ENCODE measurements at regions not wholly inside any gene's neighbourhood (a gene's known extent, or its start where the extent isn't known, plus 50 kb on each side); places are given as distances from the start of the nearest gene placed in this dataset.
A peak's percentile ranks its signal among the peaks of the same experiment; 100 is the strongest.

DNA sequence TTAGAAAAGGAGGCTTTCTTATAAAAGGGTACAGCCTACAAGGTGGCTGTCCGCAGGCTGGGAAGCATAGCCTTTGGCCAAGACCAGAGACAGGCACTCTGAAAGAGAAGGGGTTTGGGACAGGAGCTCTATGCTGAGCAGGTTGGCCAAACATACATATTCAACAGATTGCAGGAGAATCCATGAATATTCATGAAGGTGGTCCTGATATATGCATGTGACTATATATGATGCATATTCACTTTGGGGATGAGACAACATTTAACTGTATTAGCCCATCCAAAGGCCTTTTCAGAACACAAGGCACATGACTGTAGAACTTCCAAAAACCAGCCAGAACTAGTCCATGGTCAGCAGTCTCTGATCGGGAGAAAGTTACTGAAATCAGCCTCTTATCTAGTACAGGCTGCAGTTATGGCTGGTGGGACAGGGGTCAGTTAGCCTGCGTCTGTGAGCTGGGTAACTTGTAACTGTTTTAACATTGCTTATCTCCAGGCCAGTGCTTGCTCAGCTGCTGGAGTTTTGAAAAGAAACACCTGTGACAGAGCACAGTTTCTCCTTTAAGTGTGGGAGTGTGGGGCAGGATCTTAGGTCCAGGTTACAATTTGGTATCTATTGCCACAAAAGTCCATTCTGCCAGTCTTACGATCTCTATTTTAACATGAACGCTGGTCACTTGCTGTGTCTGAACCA is 924.2 kb downstream of the UQCRFS1 start:
- Histone ChIP-seq H3K4me3 (no peak overlapping the region), H3K9me3 (peaks cover 16% of the 10 kb centered on the region; the same call in 2 of the 3 replicates), H3K4me2 (no peak overlapping the region), H3K27ac (no peak overlapping the region), H3K4me1 (no peaks in the 10 kb centered on the region)
- CTCF ChIA-PET: interaction anchor here (1.1 kb wide), 1 partner anchor 17 kb away, joined by 3 read pairs; no protein-coding TSS in a partner anchor
- POLR2A ChIA-PET: no interaction called here
- TF ChIP-seq, protein P1, sequence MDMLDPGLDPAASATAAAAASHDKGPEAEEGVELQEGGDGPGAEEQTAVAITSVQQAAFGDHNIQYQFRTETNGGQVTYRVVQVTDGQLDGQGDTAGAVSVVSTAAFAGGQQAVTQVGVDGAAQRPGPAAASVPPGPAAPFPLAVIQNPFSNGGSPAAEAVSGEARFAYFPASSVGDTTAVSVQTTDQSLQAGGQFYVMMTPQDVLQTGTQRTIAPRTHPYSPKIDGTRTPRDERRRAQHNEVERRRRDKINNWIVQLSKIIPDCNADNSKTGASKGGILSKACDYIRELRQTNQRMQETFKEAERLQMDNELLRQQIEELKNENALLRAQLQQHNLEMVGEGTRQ (IDR thresholded peaks at IDR 0.05): no peak
- TF ChIP-seq, protein P2, sequence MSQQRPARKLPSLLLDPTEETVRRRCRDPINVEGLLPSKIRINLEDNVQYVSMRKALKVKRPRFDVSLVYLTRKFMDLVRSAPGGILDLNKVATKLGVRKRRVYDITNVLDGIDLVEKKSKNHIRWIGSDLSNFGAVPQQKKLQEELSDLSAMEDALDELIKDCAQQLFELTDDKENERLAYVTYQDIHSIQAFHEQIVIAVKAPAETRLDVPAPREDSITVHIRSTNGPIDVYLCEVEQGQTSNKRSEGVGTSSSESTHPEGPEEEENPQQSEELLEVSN (IDR thresholded peaks at IDR 0.05; ENCODE audit: borderline replicate concordance, low read depth): no peak
- no peak for TF ChIP-seq MAZ (IDR thresholded peaks at IDR 0.05; ENCODE audit: borderline replicate concordance, low read depth, low read length)
- TF ChIP-seq, protein P3, sequence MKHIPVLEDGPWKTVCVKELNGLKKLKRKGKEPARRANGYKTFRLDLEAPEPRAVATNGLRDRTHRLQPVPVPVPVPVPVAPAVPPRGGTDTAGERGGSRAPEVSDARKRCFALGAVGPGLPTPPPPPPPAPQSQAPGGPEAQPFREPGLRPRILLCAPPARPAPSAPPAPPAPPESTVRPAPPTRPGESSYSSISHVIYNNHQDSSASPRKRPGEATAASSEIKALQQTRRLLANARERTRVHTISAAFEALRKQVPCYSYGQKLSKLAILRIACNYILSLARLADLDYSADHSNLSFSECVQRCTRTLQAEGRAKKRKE (CRISPR knock-in tag; IDR thresholded peaks at IDR 0.05; ENCODE audit: low read depth): no peak
- TF ChIP-seq, protein P4, sequence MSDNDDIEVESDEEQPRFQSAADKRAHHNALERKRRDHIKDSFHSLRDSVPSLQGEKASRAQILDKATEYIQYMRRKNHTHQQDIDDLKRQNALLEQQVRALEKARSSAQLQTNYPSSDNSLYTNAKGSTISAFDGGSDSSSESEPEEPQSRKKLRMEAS (IDR thresholded peaks at IDR 0.05): no peak
- no peak for TF ChIP-seq RCOR1 (IDR thresholded peaks at IDR 0.05; ENCODE audit: low read depth, low read length)
- TF ChIP-seq FOXS1 (CRISPR knock-in tag; IDR thresholded peaks at IDR 0.05): no peak
- TF ChIP-seq EHMT2 (IDR thresholded peaks at IDR 0.05; ENCODE audit: low read depth): no peak
- no peak for TF ChIP-seq RARB (CRISPR knock-in tag; IDR thresholded peaks at IDR 0.05)
- TF ChIP-seq POLR2A (IDR thresholded peaks at IDR 0.05; ENCODE audit: low read length): no peak
- TF ChIP-seq CHD2 (IDR thresholded peaks at IDR 0.05; ENCODE audit: low read length, partially characterized antibody): no peak
- TF ChIP-seq JUN (IDR thresholded peaks at IDR 0.05): no peak
- no peak for TF ChIP-seq HDAC2 (IDR thresholded peaks at IDR 0.05)
- TF ChIP-seq, protein P5, sequence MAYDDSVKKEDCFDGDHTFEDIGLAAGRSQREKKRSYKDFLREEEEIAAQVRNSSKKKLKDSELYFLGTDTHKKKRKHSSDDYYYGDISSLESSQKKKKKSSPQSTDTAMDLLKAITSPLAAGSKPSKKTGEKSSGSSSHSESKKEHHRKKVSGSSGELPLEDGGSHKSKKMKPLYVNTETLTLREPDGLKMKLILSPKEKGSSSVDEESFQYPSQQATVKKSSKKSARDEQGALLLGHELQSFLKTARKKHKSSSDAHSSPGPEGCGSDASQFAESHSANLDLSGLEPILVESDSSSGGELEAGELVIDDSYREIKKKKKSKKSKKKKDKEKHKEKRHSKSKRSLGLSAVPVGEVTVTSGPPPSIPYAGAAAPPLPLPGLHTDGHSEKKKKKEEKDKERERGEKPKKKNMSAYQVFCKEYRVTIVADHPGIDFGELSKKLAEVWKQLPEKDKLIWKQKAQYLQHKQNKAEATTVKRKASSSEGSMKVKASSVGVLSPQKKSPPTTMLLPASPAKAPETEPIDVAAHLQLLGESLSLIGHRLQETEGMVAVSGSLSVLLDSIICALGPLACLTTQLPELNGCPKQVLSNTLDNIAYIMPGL (CRISPR knock-in tag; IDR thresholded peaks at IDR 0.05; ENCODE audit: borderline replicate concordance): no peak
- TF ChIP-seq ZFP36 (IDR thresholded peaks at IDR 0.05; ENCODE audit: borderline replicate concordance, partially characterized antibody): no peak
- 10% methylated on average over 5 of the region's 5 CpGs for WGBS (ENCODE audit: missing lambda C conversion rate)
- ATAC-seq (no peak), DNase-seq (ENCODE audit: low read depth in 1 of 2, low spot score in 1 of 2) (no peak), FAIRE-seq (peak; percentile 39)

DNA sequence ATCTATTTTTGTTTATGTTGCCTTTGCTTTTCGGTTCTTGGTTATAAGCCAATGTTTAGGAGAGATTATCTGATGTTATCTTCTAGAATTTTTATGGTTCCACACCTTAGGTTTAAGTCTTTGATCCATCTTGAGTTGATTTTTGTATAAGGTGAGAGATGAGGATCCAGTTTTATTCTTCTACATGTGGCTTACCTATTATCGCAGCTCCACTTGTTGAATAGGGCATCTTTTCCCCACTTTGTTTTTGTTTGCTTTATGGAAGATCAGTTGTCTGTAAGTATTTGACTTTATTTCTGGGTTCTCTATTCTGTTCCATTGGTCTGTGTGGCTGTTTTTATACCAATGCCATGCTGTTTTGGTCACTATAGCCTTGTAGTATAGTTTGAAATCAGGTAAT is 927.0 kb downstream of the UQCRFS1 start:
- DNase-seq (ENCODE audit: low read depth in 1 of 2, low spot score in 1 of 2) (no peak), FAIRE-seq (peak; percentile 51), ATAC-seq (no peak)
- Histone ChIP-seq H3K9me3 (peaks cover 9% of the 10 kb centered on the region; the same call in 2 of the 3 replicates), H3K4me3 (no peak overlapping the region), H3K4me1 (no peaks in the 10 kb centered on the region), H3K27ac (no peak overlapping the region), H3K4me2 (no peak overlapping the region)
- CTCF ChIA-PET: no interaction called here
- TF ChIP-seq, protein P6, sequence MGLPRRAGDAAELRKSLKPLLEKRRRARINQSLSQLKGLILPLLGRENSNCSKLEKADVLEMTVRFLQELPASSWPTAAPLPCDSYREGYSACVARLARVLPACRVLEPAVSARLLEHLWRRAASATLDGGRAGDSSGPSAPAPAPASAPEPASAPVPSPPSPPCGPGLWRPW (IDR thresholded peaks at IDR 0.05): no peak
- WGBS (ENCODE audit: missing lambda C conversion rate): 18% methylated on average over 2 of the region's 2 CpGs
- POLR2A ChIA-PET: no interaction called here

DNA sequence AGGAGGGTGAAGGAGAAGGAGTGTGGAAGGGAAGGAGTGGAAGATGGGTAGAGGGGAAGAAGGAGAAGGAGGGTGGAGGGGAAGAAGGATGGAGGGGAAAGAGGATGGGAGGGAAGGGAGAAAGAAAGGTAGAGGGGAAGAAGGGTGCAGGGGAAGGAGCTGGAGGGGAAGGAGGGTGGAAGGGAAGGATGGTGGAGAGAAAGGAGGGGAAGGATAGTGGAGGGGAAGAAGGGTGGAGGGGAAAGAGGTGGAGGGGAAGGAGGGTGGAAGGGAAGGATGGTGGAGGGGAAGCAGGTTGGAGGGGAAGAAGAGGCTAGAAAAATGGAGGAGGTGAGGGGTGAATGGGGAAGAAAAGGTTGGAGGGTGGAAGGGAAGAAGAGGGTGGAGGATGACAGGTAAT is 927.9 kb downstream of the UQCRFS1 start:
- DNase-seq (ENCODE audit: low read depth in 1 of 2, low spot score in 1 of 2): no peak
- ChIA-PET CTCF (no interaction called here), POLR2A (no interaction called here)
- H3K4me2 ChIP-seq: no peak overlapping the region
- no peak for ATAC-seq
- H3K9me3 ChIP-seq: peaks cover 9% of the 10 kb centered on the region; the same call in 2 of the 3 replicates
- H3K27ac ChIP-seq: no peak overlapping the region
- FAIRE-seq: no peak
- no peaks in the 10 kb centered on the region for H3K4me1 ChIP-seq
- TF ChIP-seq RAD21 (conservative IDR thresholded peaks at IDR 0.05 in 1 of 2, IDR thresholded peaks at IDR 0.05 in 1 of 2) (no peak), HOXB5 (CRISPR knock-in tag; IDR thresholded peaks at IDR 0.05) (no peak), GATA3 (IDR thresholded peaks at IDR 0.05; ENCODE audit: borderline replicate concordance) (no peak), EHMT2 (IDR thresholded peaks at IDR 0.05; ENCODE audit: low read depth) (no peak), EHF (CRISPR knock-in tag; IDR thresholded peaks at IDR 0.05) (no peak), JUNB (IDR thresholded peaks at IDR 0.05) (no peak), ESRRA (IDR thresholded peaks at IDR 0.05; ENCODE audit: borderline replicate concordance, low read length) (no peak), CEBPB (IDR thresholded peaks at IDR 0.05) (no peak), SREBF2 (IDR thresholded peaks at IDR 0.05) (no peak)
- TF ChIP-seq, protein P3 (CRISPR knock-in tag; IDR thresholded peaks at IDR 0.05; ENCODE audit: low read depth): no peak
- TF ChIP-seq, protein P6 (IDR thresholded peaks at IDR 0.05): no peak
- no peak overlapping the region for H3K4me3 ChIP-seq

All from A549 (cell line).